B cell (primary cell): ENCODE measurements at regions not wholly inside any gene's neighbourhood (a gene's known extent, or its start where the extent isn't known, plus 50 kb on each side); places are given as distances from the start of the nearest gene placed in this dataset.

Experiments used
- CTCF ChIP-seq: fragments of 200-600 bp; IDR thresholded peaks from one replicate; pipeline ENCODE4 v1.8.0; 2022; ENCODE audit warnings: antibody characterized with exemption, mild to moderate bottlenecking
- EZH2 ChIP-seq: IDR thresholded peaks from 2 replicates; pipeline ENCODE4 v1.6.1; 2012; ENCODE audit warnings: borderline replicate concordance, low read depth, mild to moderate bottlenecking, moderate library complexity, low read length; ENCODE audit not compliant: insufficient read depth, poor library complexity, severe bottlenecking

GRCh38 chr11:38952698-38953097, 2354.7 kb upstream of the RAG2 start:
- no peak for TF ChIP-seq CTCF
- no peak for TF ChIP-seq EZH2
